Large intestine (tissue), 3 donors: ENCODE measurements at regions not wholly inside any gene's neighbourhood (a gene's known extent, or its start where the extent isn't known, plus 50 kb on each side); places are given as distances from the start of the nearest gene placed in this dataset.
A peak's percentile ranks its signal among the peaks of the same experiment; 100 is the strongest.

Source experiments
- DNase-seq, 2 donors: peaks; one replicate each; pipeline versions ENCODE4 v3.0.0 to v3.0.0-alpha.2; 2013
- H3K27ac ChIP-seq: one replicate; pipeline ENCODE4 v1.5.1; 2013; ENCODE audit warnings: low read length
- H3K27me3 ChIP-seq: 2 replicates; pipeline ENCODE4 v1.6.1; 2013; ENCODE audit warnings: low read length; ENCODE audit not compliant: control insufficient read depth, insufficient read depth
- H3K36me3 ChIP-seq: 2 replicates; pipeline ENCODE4 v1.6.1; 2013; ENCODE audit warnings: low read length; ENCODE audit not compliant: control insufficient read depth, insufficient read depth
- H3K4me1 ChIP-seq: one replicate; pipeline ENCODE4 v1.6.1; 2013; ENCODE audit warnings: low read length; ENCODE audit not compliant: control insufficient read depth, insufficient read depth
- H3K4me3 ChIP-seq: one replicate; pipeline ENCODE4 v1.5.1; 2013; ENCODE audit warnings: low read length
- H3K9me3 ChIP-seq: one replicate; pipeline ENCODE4 v1.6.1; 2013; ENCODE audit warnings: mild to moderate bottlenecking, low read depth, low read length, moderate library complexity; ENCODE audit not compliant: control insufficient read depth
- WGBS: methylation state at CpG from one replicate; pipeline ENCODE4 v1.1.5; 2013; ENCODE audit warnings: low lambda C conversion rate; ENCODE audit not compliant: insufficient coverage; 5-methylcytosine and 5-hydroxymethylcytosine counted together

DNA sequence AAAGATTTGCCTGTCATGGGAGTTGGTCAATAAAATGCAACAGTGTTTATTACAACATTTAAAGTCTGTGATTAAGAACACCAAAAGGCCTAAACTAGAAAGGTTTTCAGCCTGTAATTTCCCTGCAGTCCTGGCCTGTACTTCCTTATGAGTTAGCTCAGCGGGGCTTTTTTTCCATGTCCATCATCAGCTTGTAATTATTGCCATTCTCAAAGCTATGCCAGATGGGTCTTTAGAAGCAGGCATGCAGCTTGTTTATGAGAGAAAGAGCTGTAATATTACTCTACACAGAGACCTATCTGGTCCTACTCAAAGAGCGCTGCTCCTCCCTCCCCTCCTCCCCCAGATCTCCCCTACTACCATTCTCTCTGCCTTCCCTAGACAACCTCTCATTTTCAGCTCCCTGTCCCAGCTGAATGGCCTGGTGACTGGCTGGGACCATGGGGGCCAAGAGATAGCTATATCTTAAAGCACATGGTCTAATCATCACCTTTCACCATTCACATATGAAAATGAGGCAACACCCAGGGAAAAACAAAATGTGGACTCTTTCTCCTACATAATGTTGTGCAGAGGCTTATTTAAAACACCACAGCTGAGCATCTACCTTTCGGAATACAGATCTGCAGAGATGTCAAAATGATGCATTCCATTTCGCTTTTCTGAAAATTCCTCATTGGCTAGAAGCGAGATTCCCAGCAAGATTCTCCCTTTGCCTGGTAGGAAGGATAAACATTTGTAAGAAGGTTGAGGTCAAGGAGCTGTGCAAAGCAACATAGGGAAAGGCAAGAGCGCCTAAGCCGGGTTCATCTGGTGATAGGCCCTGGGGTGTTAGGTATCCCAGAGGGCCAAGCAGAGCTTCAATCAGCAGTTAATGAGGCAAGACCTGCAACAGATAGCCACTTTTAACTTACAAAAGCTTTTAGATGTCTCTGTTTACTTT, 209.7 kb upstream of the CDKN3 start:
- Histone ChIP-seq H3K4me1 (no peaks in the 10 kb centered on the region), H3K36me3 (no peaks in the 10 kb centered on the region), H3K27ac (no peak overlapping the region), H3K4me3 (no peak overlapping the region), H3K27me3 (no peaks in the 10 kb centered on the region), H3K9me3 (no peaks in the 10 kb centered on the region)
- DNase-seq: no peak
- no CpG with 5 or more reads among the region's 7 CpGs for WGBS

DNA sequence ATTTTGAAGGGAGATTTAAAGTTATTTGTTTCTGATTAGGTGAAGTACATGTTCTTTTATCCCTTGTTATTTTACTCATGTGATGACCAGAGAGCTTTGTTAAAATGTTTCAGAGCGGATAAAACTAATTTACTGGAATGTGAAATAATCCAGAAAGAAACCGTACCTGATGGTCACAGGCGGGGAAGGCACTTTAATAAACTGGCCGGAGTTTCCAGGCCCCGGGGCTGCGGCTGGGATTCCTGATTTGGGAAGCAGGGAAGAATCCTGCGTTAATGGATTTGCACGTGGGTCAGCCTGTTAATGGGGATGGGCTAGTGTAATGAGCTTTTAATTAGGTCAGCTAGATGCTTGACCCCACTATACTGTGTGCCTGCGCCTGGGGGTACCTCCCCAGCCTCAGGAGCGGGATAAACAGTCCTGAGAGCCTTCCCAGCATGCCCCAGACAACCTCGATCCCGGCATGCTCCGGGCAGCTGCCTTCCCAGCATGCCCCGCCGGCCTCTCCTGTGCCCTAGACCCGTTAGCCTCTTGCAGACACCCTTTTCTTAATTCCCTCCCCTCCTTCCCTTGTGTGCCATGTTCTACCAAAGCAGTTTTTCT, 208.6 kb upstream of the CDKN3 start:
- no peaks in the 10 kb centered on the region for H3K27me3 ChIP-seq
- no peak for DNase-seq
- no CpG with 5 or more reads among the region's 16 CpGs for WGBS
- no peaks in the 10 kb centered on the region for H3K9me3 ChIP-seq
- no peaks in the 10 kb centered on the region for H3K4me1 ChIP-seq
- no peaks in the 10 kb centered on the region for H3K36me3 ChIP-seq
- no peak overlapping the region for H3K4me3 ChIP-seq
- H3K27ac ChIP-seq: no peak overlapping the region

DNA sequence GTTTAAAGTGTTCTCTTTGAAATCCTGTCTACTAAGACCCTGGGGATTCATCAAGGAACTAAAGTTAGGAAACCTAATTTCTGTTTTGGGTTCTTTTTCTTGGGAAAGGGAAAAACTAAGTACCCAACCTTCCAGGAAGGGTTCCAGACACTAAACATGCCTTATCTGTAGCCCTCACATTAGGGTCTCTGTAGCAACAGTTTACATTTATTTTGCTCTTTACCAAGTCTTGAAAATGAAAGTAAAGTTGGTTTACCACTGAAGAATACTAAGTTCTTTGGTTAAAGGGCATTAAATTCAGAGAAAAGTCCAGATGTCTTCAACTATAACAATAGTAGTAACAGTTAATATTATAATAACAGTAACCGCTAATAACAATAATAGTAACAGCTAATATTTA, 207.5 kb upstream of the CDKN3 start:
- no peaks in the 10 kb centered on the region for H3K27me3 ChIP-seq
- no peaks in the 10 kb centered on the region for H3K36me3 ChIP-seq
- no peak overlapping the region for H3K27ac ChIP-seq
- no peak for DNase-seq
- no peak overlapping the region for H3K4me3 ChIP-seq
- WGBS: 100% methylated on average over 1 of the region's 1 CpG
- no peaks in the 10 kb centered on the region for H3K9me3 ChIP-seq
- H3K4me1 ChIP-seq: no peaks in the 10 kb centered on the region

DNA sequence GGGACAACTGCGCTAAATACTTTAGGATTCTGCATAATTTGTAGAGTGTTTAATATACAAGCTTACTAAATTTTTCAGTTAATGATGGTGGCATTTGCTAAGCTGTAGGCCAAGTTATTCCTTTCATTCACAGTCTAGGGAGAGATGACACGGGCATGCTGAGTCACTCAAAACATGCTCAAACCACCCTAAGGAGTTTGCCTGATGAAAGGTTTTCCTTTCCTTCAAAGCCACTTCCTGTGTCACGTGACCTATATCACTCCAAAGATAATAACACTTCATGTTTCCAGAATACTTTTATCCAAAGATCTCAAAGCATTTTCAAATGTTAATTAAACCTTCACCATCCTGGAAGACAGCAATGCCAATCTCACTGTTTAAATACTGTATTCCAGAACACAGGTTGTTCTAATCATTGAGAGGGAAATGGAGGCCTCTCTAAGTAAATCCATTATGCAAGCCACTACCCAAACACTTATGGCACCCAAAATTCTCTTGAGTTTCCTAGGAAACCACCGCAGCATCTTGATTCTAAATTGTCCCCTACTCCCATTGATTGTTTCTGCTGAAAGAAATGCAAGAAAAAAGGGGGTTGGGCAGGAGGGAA, 207.0 kb upstream of the CDKN3 start:
- H3K4me3 ChIP-seq: no peak overlapping the region
- peak in 1 of 2 donors; percentile 39 for DNase-seq
- no peaks in the 10 kb centered on the region for H3K4me1 ChIP-seq
- no peaks in the 10 kb centered on the region for H3K36me3 ChIP-seq
- whole genome bisulfite sequencing: 52% methylated on average over 3 of the region's 4 CpGs
- no peaks in the 10 kb centered on the region for H3K27me3 ChIP-seq
- no peak overlapping the region for H3K27ac ChIP-seq
- no peaks in the 10 kb centered on the region for H3K9me3 ChIP-seq

DNA sequence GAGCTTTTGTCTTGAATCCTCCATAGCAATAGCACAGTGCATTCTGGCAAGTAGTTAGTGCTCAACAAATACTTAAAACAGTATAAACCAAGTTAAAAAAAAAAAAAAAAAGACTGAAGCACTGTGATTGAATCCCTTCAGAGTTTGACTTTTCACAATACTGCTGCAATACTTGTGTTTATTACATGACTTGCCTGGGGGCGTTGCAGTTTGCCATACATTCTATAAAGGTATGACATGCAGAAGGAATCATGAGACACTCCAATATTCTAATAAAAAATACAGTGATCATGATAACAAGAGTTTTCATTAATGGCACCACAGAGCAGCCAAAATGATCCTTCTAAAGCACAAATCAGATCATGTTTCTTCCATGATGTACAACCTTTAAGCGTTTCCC, 205.0 kb upstream of the CDKN3 start:
- H3K27ac ChIP-seq: no peak overlapping the region
- H3K4me3 ChIP-seq: no peak overlapping the region
- no peaks in the 10 kb centered on the region for H3K4me1 ChIP-seq
- no peaks in the 10 kb centered on the region for H3K36me3 ChIP-seq
- no peaks in the 10 kb centered on the region for H3K9me3 ChIP-seq
- no CpG with 5 or more reads among the region's 2 CpGs for WGBS
- DNase-seq: no peak
- no peaks in the 10 kb centered on the region for H3K27me3 ChIP-seq

DNA sequence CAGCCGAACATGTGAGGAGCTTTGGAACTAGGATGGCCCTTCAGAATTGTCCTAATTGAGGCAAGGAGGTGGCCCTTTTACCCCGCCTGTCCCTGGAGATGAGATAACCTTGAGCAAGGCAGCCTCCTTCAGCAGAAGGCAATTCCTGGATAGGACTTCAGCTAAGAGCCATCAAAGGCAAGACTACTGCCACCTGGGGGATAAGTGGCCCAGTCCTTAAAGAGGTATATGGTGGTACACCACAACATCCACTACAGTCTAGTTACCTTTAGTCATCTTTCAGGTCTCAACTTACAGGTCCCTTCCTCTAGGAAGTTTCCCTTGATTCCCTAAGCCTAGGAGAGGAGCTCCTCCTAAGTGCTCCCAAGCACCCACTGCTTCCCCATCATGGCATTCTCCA, 204.2 kb upstream of the CDKN3 start:
- Histone ChIP-seq H3K4me1 (no peaks in the 10 kb centered on the region), H3K9me3 (no peaks in the 10 kb centered on the region), H3K36me3 (no peaks in the 10 kb centered on the region), H3K27me3 (no peaks in the 10 kb centered on the region), H3K4me3 (no peak overlapping the region), H3K27ac (no peak overlapping the region)
- DNase-seq: no peak
- no CpG with 5 or more reads among the region's 2 CpGs for WGBS

DNA sequence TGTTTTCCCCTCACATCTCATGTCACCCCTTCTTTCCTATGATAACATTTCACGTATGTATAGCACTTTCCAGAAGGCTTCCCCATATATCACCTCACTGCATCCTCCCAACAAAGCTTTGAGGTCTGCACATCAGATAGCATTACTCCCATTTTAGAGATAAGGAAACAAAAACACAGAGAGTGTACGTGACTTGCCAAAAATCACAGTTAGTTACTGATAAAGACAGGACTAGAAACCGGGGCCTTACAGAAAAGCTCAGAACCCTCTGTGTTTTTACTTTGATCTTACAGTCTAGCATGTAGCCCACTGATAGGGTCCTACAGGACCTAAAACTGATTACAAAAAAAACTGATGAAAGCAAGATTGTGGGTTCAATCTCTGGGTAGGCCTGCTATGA, 202.9 kb upstream of the CDKN3 start:
- Histone ChIP-seq H3K9me3 (no peaks in the 10 kb centered on the region), H3K36me3 (no peaks in the 10 kb centered on the region), H3K27me3 (no peaks in the 10 kb centered on the region), H3K4me1 (no peaks in the 10 kb centered on the region), H3K27ac (no peak overlapping the region), H3K4me3 (no peak overlapping the region)
- WGBS: 50% methylated on average over 1 of the region's 3 CpGs
- no peak for DNase-seq

DNA sequence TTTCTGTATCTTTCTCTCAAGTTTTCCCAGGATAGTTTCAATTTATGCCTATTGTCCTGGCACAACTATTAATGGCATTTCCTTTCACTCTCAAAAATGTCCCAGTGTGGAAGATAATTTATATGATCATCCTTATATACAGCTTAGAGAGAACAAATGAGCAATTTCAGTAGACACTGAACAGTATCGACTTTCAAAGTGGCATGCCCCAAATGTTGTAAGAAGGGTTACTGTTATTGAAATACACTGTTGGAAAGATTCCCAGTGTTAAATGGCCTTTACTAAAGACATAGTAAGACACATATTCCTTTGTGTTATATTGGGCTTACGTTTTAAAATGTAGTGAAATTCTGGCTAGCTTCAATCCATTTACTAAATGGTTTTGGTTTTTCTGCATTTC, 202.3 kb upstream of the CDKN3 start:
- H3K9me3 ChIP-seq: no peaks in the 10 kb centered on the region
- no peak overlapping the region for H3K4me3 ChIP-seq
- no peaks in the 10 kb centered on the region for H3K27me3 ChIP-seq
- H3K36me3 ChIP-seq: no peaks in the 10 kb centered on the region
- 100% methylated on average over 1 of the region's 2 CpGs for WGBS
- H3K27ac ChIP-seq: no peak overlapping the region
- DNase-seq: no peak
- no peaks in the 10 kb centered on the region for H3K4me1 ChIP-seq

DNA sequence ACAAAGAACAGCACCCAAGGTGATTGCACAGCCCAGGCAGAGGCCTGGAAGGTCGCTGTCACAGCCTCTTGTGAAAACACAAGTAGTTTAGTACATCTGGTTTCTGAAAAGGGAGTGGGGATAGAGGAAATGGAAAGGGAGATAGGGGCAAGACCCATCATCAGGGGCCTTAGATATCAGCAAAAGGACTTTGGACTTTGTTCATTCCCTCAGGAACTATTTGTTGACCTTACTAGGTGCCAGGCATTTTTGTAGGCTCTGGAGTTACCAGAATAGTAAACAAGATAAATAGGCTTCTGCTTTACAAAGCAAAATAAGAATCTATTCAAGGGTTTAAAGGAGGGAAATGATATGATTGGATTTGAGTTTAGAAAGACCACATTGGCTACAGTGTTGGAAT, 199.4 kb upstream of the CDKN3 start:
- no CpG with 5 or more reads among the region's 1 CpG for WGBS
- Histone ChIP-seq H3K4me1 (no peaks in the 10 kb centered on the region), H3K4me3 (no peak overlapping the region), H3K36me3 (no peaks in the 10 kb centered on the region), H3K9me3 (peaks cover 1% of the 10 kb centered on the region), H3K27ac (no peak overlapping the region), H3K27me3 (no peaks in the 10 kb centered on the region)
- peak in 1 of 2 donors; percentile 44 for DNase-seq

DNA sequence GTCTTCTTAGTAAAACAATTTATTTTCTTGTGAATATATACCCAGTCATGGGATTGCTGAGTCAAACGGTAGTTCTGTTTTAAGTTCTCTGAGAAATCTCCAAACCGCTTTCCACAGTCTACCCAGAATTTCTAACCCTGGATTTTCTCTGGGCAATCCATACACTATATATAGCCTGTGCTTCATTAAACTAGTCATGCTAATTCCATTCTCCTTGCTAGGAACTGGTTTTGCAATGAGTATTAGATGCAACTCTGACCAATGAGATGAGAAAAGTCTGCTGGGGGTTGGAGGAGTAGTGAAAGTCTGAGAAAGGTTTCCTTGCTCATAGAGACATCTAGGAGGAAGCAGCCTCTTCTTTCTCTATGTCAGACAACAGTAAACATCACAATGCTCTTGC, 196.1 kb upstream of the CDKN3 start:
- DNase-seq: no peak
- Histone ChIP-seq H3K9me3 (peaks cover 5% of the 10 kb centered on the region), H3K4me1 (no peaks in the 10 kb centered on the region), H3K4me3 (no peak overlapping the region), H3K27ac (no peak overlapping the region), H3K27me3 (no peaks in the 10 kb centered on the region), H3K36me3 (no peaks in the 10 kb centered on the region)
- 100% methylated on average over 2 of the region's 2 CpGs for WGBS
